ENCODE measurements at regions not wholly inside any gene's neighbourhood (a gene's known extent, or its start where the extent isn't known, plus 50 kb on each side); places are given as distances from the start of the nearest gene placed in this dataset.
A peak's percentile ranks its signal among the peaks of the same experiment; 100 is the strongest.

GRCh38 chr12:11577658-11578260 is 71.7 kb upstream of the ETV6 start:
- Mint-ChIP-seq H3K27me3 (ENCODE audit: low read depth) (no peaks in the 10 kb centered on the region), H3K4me3 (ENCODE audit: unreplicated experiment) (no peak overlapping the region), H3K36me3 (ENCODE audit: low read depth) (peaks cover 6% of the 10 kb centered on the region), H3K27ac (ENCODE audit: unreplicated experiment) (no peak overlapping the region), H3K4me1 (ENCODE audit: low read depth) (peaks cover 41% of the 10 kb centered on the region), H3K9me3 (ENCODE audit: low read depth) (peaks cover 9% of the 10 kb centered on the region)
- DNase-seq (ENCODE audit: low spot score), result no peak
- TF ChIP-seq CTCF (IDR thresholded peaks at IDR 0.05), result peak; percentile 10

GRCh38 chr12:11578461-11578993 is 70.9 kb upstream of the ETV6 start:
- no peaks in the 10 kb centered on the region for H3K27me3 Mint-ChIP-seq (ENCODE audit: low read depth)
- peaks cover 9% of the 10 kb centered on the region for H3K9me3 Mint-ChIP-seq (ENCODE audit: low read depth)

GRCh38 chr12:11580125-11580751 is 69.2 kb upstream of the ETV6 start:
- H3K27ac Mint-ChIP-seq (ENCODE audit: unreplicated experiment), result peak overlapping the region; percentile 63
- no peaks in the 10 kb centered on the region for H3K9me3 Mint-ChIP-seq (ENCODE audit: low read depth)
- TF ChIP-seq CTCF (IDR thresholded peaks at IDR 0.05), result no peak
- no peak for DNase-seq (ENCODE audit: low spot score)
- H3K4me1 Mint-ChIP-seq (ENCODE audit: low read depth), result peaks cover 41% of the 10 kb centered on the region
- H3K4me3 Mint-ChIP-seq (ENCODE audit: unreplicated experiment), result no peak overlapping the region
- H3K27me3 Mint-ChIP-seq (ENCODE audit: low read depth), result no peaks in the 10 kb centered on the region
- no peaks in the 10 kb centered on the region for H3K36me3 Mint-ChIP-seq (ENCODE audit: low read depth)

More at GRCh38 chr12:11578461-11578993, 70.9 kb upstream of the ETV6 start:
- Mint-ChIP-seq H3K4me3 (ENCODE audit: unreplicated experiment) (no peak overlapping the region), H3K36me3 (ENCODE audit: low read depth) (peaks cover 6% of the 10 kb centered on the region), H3K27ac (ENCODE audit: unreplicated experiment) (no peak overlapping the region), H3K4me1 (ENCODE audit: low read depth) (peaks cover 41% of the 10 kb centered on the region)
- DNase-seq (ENCODE audit: low spot score), result no peak
- TF ChIP-seq CTCF (IDR thresholded peaks at IDR 0.05), result no peak

- Mint-ChIP-seq H3K4me3 (ENCODE audit: unreplicated experiment) (no peak overlapping the region), H3K36me3 (ENCODE audit: low read depth) (no peaks in the 10 kb centered on the region), H3K9me3 (ENCODE audit: low read depth) (no peaks in the 10 kb centered on the region), H3K4me1 (ENCODE audit: low read depth) (peaks cover 39% of the 10 kb centered on the region), H3K27ac (ENCODE audit: unreplicated experiment) (peak overlapping the region; percentile 9), H3K27me3 (ENCODE audit: low read depth) (no peaks in the 10 kb centered on the region)
- no peak for DNase-seq (ENCODE audit: low spot score)
- peak; percentile 92 for TF ChIP-seq CTCF (IDR thresholded peaks at IDR 0.05)
Measured at GRCh38 chr12:11581179-11581755, 68.2 kb upstream of the ETV6 start.

GRCh38 chr12:11584221-11584855 is 65.1 kb upstream of the ETV6 start:
- Mint-ChIP-seq H3K4me1 (ENCODE audit: low read depth) (peaks cover 20% of the 10 kb centered on the region), H3K4me3 (ENCODE audit: unreplicated experiment) (no peak overlapping the region), H3K27ac (ENCODE audit: unreplicated experiment) (no peak overlapping the region), H3K9me3 (ENCODE audit: low read depth) (no peaks in the 10 kb centered on the region), H3K27me3 (ENCODE audit: low read depth) (no peaks in the 10 kb centered on the region), H3K36me3 (ENCODE audit: low read depth) (no peaks in the 10 kb centered on the region)
- DNase-seq (ENCODE audit: low spot score), result no peak
- TF ChIP-seq CTCF (IDR thresholded peaks at IDR 0.05), result no peak
